ENCODE measurements at regions not wholly inside any gene's neighbourhood (a gene's known extent, or its start where the extent isn't known, plus 50 kb on each side); places are given as distances from the start of the nearest gene placed in this dataset.

DNA sequence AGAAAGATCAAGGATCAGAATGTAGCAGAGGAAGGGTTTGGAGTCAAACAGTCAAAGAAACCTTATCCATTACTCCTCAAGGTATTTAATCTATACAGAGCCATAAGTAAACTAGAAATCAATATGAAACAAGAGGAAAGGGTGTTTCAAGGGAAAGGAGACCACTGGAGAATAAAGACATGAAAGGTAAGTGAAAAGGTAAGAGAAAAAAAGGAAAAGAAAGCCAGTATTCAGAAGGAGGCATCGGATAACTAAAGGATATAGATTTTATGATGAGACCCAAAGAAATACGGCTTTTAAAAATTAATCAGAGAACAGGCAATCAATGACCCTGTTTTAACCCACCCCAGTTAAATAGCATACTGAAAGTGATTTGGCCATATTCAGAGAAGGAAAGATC is 438.7 kb upstream of the MIR17HG start:
- TF ChIP-seq ZFX (CRISPR knock-in tag; IDR thresholded peaks at IDR 0.05) (0 out of 2 replicates have a peak, but pooled peaks have one; percentile 22), NCOA6 (IDR thresholded peaks at IDR 0.05) (0 out of 2 replicates have a peak, but pooled peaks have one; percentile 10), MIER1 (IDR thresholded peaks at IDR 0.05; ENCODE audit: low read depth) (no peak), ZNF436 (CRISPR knock-in tag; IDR thresholded peaks at IDR 0.05) (0 out of 2 replicates have a peak, but pooled peaks have one; percentile 52), MCM7 (IDR thresholded peaks at IDR 0.05) (0 out of 4 replicates have a peak, but pooled peaks of 1 of the 2 experiments have one; percentile 62)
- TF ChIP-seq, protein P1, sequence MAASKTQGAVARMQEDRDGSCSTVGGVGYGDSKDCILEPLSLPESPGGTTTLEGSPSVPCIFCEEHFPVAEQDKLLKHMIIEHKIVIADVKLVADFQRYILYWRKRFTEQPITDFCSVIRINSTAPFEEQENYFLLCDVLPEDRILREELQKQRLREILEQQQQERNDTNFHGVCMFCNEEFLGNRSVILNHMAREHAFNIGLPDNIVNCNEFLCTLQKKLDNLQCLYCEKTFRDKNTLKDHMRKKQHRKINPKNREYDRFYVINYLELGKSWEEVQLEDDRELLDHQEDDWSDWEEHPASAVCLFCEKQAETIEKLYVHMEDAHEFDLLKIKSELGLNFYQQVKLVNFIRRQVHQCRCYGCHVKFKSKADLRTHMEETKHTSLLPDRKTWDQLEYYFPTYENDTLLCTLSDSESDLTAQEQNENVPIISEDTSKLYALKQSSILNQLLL (CRISPR knock-in tag; IDR thresholded peaks at IDR 0.05; ENCODE audit: borderline replicate concordance), result no peak
- no peaks in the 10 kb centered on the region for H3K79me2 ChIP-seq (ENCODE audit: control insufficient read depth, insufficient read depth, low read length)
- ATAC-seq (no peak), FAIRE-seq (no peak), DNase-seq (ENCODE audit: extremely low read depth in 1 of 4, low spot score in 3 of 4) (no peak)
- no peaks in the 10 kb centered on the region for H3K36me3 ChIP-seq (ENCODE audit: control insufficient read depth, insufficient read depth, low read length)
- no peak overlapping the region for H2AFZ ChIP-seq (ENCODE audit: low read depth, low read length)
- CTCF ChIA-PET (ENCODE audit: low intra/inter-chr PET ratio), result interaction anchor here (1.2 kb wide), 1 partner anchor 10 kb away, joined by 4 read pairs; no protein-coding TSS in a partner anchor
- H3K9ac ChIP-seq (ENCODE audit: insufficient read depth in 1 of 2, low read depth in 2 of 2, low read length in 2 of 2), result no peak overlapping the region
- H3K27me3 ChIP-seq (ENCODE audit: control insufficient read depth in 2 of 2, insufficient read depth in 2 of 2, low read length in 2 of 2), result no peaks in the 10 kb centered on the region
- no peaks in the 10 kb centered on the region for H3K9me1 ChIP-seq (ENCODE audit: control insufficient read depth, insufficient read depth, low read length)
- no peaks in the 10 kb centered on the region for H4K20me1 ChIP-seq (replicated peaks; ENCODE audit: control insufficient read depth, insufficient read depth, low read length)
- no peak overlapping the region for H3K4me3 ChIP-seq
- no peaks in the 10 kb centered on the region for H3K4me1 ChIP-seq (replicated peaks in 1 of 2; ENCODE audit: control insufficient read depth in 2 of 2, insufficient read depth in 2 of 2, low read length in 2 of 2)
- no peaks in the 10 kb centered on the region; the same call in 1 of the 2 replicates for H3K9me3 ChIP-seq (replicated peaks; ENCODE audit: control insufficient read depth, insufficient read depth, low read depth, low read length)
- WGBS (ENCODE audit: insufficient coverage, low coverage, missing lambda C conversion rate), result 2% methylated on average over 2 of the region's 2 CpGs
- no peak overlapping the region for H3K4me2 ChIP-seq (ENCODE audit: insufficient read depth, low read length)
- intact Hi-C loops (cut with micrococcal nuclease) (no loop called here), in situ Hi-C loops (cut with MboI) (no loop called here)
- POLR2A ChIA-PET, result interaction anchor here (0.6 kb wide), 1 partner anchor 110 kb away, joined by 3 read pairs; no protein-coding TSS in a partner anchor
- H3K27ac ChIP-seq (ENCODE audit: extremely low read depth, low read depth, low read length), result no peak overlapping the region
- no TSS peak for BruUV-seq (replicated peaks)

Measured in K562 (cell line).